ENCODE measurements at regions not wholly inside any gene's neighbourhood (a gene's known extent, or its start where the extent isn't known, plus 50 kb on each side); places are given as distances from the start of the nearest gene placed in this dataset.

- Mint-ChIP-seq H3K9me3 (ENCODE audit: unreplicated experiment) (no peaks in the 10 kb centered on the region), H3K27ac (ENCODE audit: unreplicated experiment) (no peak overlapping the region), H3K4me1 (ENCODE audit: low read depth, unreplicated experiment) (no peaks in the 10 kb centered on the region), H3K4me3 (ENCODE audit: unreplicated experiment) (no peak overlapping the region), H3K27me3 (ENCODE audit: insufficient read depth, unreplicated experiment) (no peaks in the 10 kb centered on the region), H3K36me3 (ENCODE audit: insufficient read depth, unreplicated experiment) (no peaks in the 10 kb centered on the region)
- H3K9me3 ChIP-seq: no peaks in the 10 kb centered on the region
- TF ChIP-seq, protein P1, sequence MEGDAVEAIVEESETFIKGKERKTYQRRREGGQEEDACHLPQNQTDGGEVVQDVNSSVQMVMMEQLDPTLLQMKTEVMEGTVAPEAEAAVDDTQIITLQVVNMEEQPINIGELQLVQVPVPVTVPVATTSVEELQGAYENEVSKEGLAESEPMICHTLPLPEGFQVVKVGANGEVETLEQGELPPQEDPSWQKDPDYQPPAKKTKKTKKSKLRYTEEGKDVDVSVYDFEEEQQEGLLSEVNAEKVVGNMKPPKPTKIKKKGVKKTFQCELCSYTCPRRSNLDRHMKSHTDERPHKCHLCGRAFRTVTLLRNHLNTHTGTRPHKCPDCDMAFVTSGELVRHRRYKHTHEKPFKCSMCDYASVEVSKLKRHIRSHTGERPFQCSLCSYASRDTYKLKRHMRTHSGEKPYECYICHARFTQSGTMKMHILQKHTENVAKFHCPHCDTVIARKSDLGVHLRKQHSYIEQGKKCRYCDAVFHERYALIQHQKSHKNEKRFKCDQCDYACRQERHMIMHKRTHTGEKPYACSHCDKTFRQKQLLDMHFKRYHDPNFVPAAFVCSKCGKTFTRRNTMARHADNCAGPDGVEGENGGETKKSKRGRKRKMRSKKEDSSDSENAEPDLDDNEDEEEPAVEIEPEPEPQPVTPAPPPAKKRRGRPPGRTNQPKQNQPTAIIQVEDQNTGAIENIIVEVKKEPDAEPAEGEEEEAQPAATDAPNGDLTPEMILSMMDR (IDR thresholded peaks at IDR 0.05; ENCODE audit: insufficient read depth in 1 of 2, low read depth in 1 of 2, low read length in 1 of 2, severe bottlenecking in 1 of 2, unreplicated experiment in 1 of 2): no peak
- no peaks in the 10 kb centered on the region for H3K36me3 ChIP-seq (ENCODE audit: control insufficient read depth, insufficient read depth, low read length)
- H3K4me1 ChIP-seq: no peaks in the 10 kb centered on the region
- H3K4me3 ChIP-seq (ENCODE audit: low read depth, low read length): no peak overlapping the region
- POLR2A ChIA-PET: no interaction called here
- CTCF ChIA-PET: no interaction called here
- intact Hi-C loops (cut with micrococcal nuclease; ENCODE audit: unreplicated experiment): no loop called here
- no TSS peak for BruUV-seq (replicated peaks)
- H3K27me3 ChIP-seq (replicated peaks; ENCODE audit: control insufficient read depth, insufficient read depth, low read length): no peaks in the 10 kb centered on the region
- no peak for DNase-seq
Measured at GRCh38 chr3:88947013-88947412, 160.4 kb upstream of the EPHA3 start.

- H3K36me3 Mint-ChIP-seq (ENCODE audit: insufficient read depth, unreplicated experiment): no peaks in the 10 kb centered on the region
- TF ChIP-seq, protein P1 (IDR thresholded peaks at IDR 0.05; ENCODE audit: insufficient read depth in 1 of 2, low read depth in 1 of 2, low read length in 1 of 2, severe bottlenecking in 1 of 2, unreplicated experiment in 1 of 2): no peak
- intact Hi-C loops (cut with micrococcal nuclease; ENCODE audit: unreplicated experiment): no loop called here
- H3K27ac Mint-ChIP-seq (ENCODE audit: unreplicated experiment): no peak overlapping the region
- DNase-seq: no peak
- no TSS peak for BruUV-seq (replicated peaks)
- H3K27me3 ChIP-seq (replicated peaks; ENCODE audit: control insufficient read depth, insufficient read depth, low read length): no peaks in the 10 kb centered on the region
- H3K4me3 Mint-ChIP-seq (ENCODE audit: unreplicated experiment): no peak overlapping the region
- CTCF ChIA-PET: no interaction called here
- no peaks in the 10 kb centered on the region for H3K4me1 ChIP-seq
- no peak overlapping the region for H3K4me3 ChIP-seq (ENCODE audit: low read depth, low read length)
- peaks cover 3% of the 10 kb centered on the region for H3K27me3 Mint-ChIP-seq (ENCODE audit: insufficient read depth, unreplicated experiment)
- no peaks in the 10 kb centered on the region for H3K9me3 Mint-ChIP-seq (ENCODE audit: unreplicated experiment)
- H3K36me3 ChIP-seq (ENCODE audit: control insufficient read depth, insufficient read depth, low read length): no peaks in the 10 kb centered on the region
- H3K4me1 Mint-ChIP-seq (ENCODE audit: low read depth, unreplicated experiment): no peaks in the 10 kb centered on the region
- POLR2A ChIA-PET: no interaction called here
- no peaks in the 10 kb centered on the region for H3K9me3 ChIP-seq
Measured at GRCh38 chr3:88954853-88955252, 152.6 kb upstream of the EPHA3 start.

GRCh38 chr3:88955274-88955673 is 152.1 kb upstream of the EPHA3 start:
- H3K9me3 Mint-ChIP-seq (ENCODE audit: unreplicated experiment): no peaks in the 10 kb centered on the region
- CTCF ChIA-PET: no interaction called here
- no peak overlapping the region for H3K4me3 Mint-ChIP-seq (ENCODE audit: unreplicated experiment)
- DNase-seq: no peak
- H3K4me3 ChIP-seq (ENCODE audit: low read depth, low read length): no peak overlapping the region
- TF ChIP-seq, protein P1 (IDR thresholded peaks at IDR 0.05; ENCODE audit: insufficient read depth in 1 of 2, low read depth in 1 of 2, low read length in 1 of 2, severe bottlenecking in 1 of 2, unreplicated experiment in 1 of 2): no peak
- no peaks in the 10 kb centered on the region for H3K36me3 ChIP-seq (ENCODE audit: control insufficient read depth, insufficient read depth, low read length)
- intact Hi-C loops (cut with micrococcal nuclease; ENCODE audit: unreplicated experiment): no loop called here
- no peaks in the 10 kb centered on the region for H3K9me3 ChIP-seq
- BruUV-seq (replicated peaks): no TSS peak
- no peaks in the 10 kb centered on the region for H3K4me1 ChIP-seq
- no peak overlapping the region for H3K27ac Mint-ChIP-seq (ENCODE audit: unreplicated experiment)
- H3K4me1 Mint-ChIP-seq (ENCODE audit: low read depth, unreplicated experiment): no peaks in the 10 kb centered on the region
- H3K27me3 ChIP-seq (replicated peaks; ENCODE audit: control insufficient read depth, insufficient read depth, low read length): no peaks in the 10 kb centered on the region
- POLR2A ChIA-PET: no interaction called here
- peaks cover 3% of the 10 kb centered on the region for H3K27me3 Mint-ChIP-seq (ENCODE audit: insufficient read depth, unreplicated experiment)
- no peaks in the 10 kb centered on the region for H3K36me3 Mint-ChIP-seq (ENCODE audit: insufficient read depth, unreplicated experiment)

Data from Caco-2 (cell line).